ENCODE measurements at regions not wholly inside any gene's neighbourhood (a gene's known extent, or its start where the extent isn't known, plus 50 kb on each side); places are given as distances from the start of the nearest gene placed in this dataset.

GRCh38 chr5:6108981-6109825 is 269.1 kb downstream of the MED10 start:
- H3K4me1 Mint-ChIP-seq = no peaks in the 10 kb centered on the region
- H3K27ac Mint-ChIP-seq = no peak overlapping the region
- H3K27me3 Mint-ChIP-seq (ENCODE audit: low read depth) = peaks cover 17% of the 10 kb centered on the region
- DNase-seq (ENCODE audit: low spot score in 2 of 2, unreplicated experiment in 2 of 2) = no peak
- H3K9me3 Mint-ChIP-seq = no peaks in the 10 kb centered on the region
- no peak overlapping the region for H3K4me3 Mint-ChIP-seq
- TF ChIP-seq CTCF (IDR thresholded peaks at IDR 0.05; ENCODE audit: unreplicated experiment) = no peak
- no peaks in the 10 kb centered on the region for H3K36me3 Mint-ChIP-seq

- Mint-ChIP-seq H3K36me3 (no peaks in the 10 kb centered on the region), H3K27ac (no peak overlapping the region), H3K9me3 (no peaks in the 10 kb centered on the region), H3K4me3 (no peak overlapping the region), H3K27me3 (ENCODE audit: low read depth) (peaks cover 19% of the 10 kb centered on the region), H3K4me1 (no peaks in the 10 kb centered on the region)
- TF ChIP-seq CTCF (IDR thresholded peaks at IDR 0.05; ENCODE audit: unreplicated experiment) = no peak
- DNase-seq (ENCODE audit: low spot score in 2 of 2, unreplicated experiment in 2 of 2) = no peak
These were observed 269.9 kb downstream of the MED10 start for GRCh38 chr5:6108540-6108848.

- Mint-ChIP-seq H3K4me1 (no peaks in the 10 kb centered on the region), H3K9me3 (no peaks in the 10 kb centered on the region), H3K27me3 (ENCODE audit: low read depth) (peaks cover 15% of the 10 kb centered on the region), H3K36me3 (no peaks in the 10 kb centered on the region), H3K27ac (no peak overlapping the region), H3K4me3 (no peak overlapping the region)
- TF ChIP-seq CTCF (IDR thresholded peaks at IDR 0.05; ENCODE audit: unreplicated experiment) = no peak
- no peak for DNase-seq (ENCODE audit: low spot score in 2 of 2, unreplicated experiment in 2 of 2)
These were observed 270.4 kb downstream of the MED10 start for GRCh38 chr5:6107675-6108539.

GRCh38 chr5:6106756-6107155 is 271.6 kb downstream of the MED10 start:
- peaks cover 15% of the 10 kb centered on the region for H3K27me3 Mint-ChIP-seq (ENCODE audit: low read depth)
- H3K36me3 Mint-ChIP-seq = no peaks in the 10 kb centered on the region
- H3K9me3 Mint-ChIP-seq = peaks cover 7% of the 10 kb centered on the region
- no peak overlapping the region for H3K4me3 Mint-ChIP-seq
- no peak for TF ChIP-seq CTCF (IDR thresholded peaks at IDR 0.05; ENCODE audit: unreplicated experiment)
- no peak for DNase-seq (ENCODE audit: low spot score in 2 of 2, unreplicated experiment in 2 of 2)
- no peak overlapping the region for H3K27ac Mint-ChIP-seq
- no peaks in the 10 kb centered on the region for H3K4me1 Mint-ChIP-seq

- no peak for DNase-seq (ENCODE audit: low spot score in 2 of 2, unreplicated experiment in 2 of 2)
- H3K27ac Mint-ChIP-seq = no peak overlapping the region
- H3K36me3 Mint-ChIP-seq = no peaks in the 10 kb centered on the region
- no peak overlapping the region for H3K4me3 Mint-ChIP-seq
- TF ChIP-seq CTCF (IDR thresholded peaks at IDR 0.05; ENCODE audit: unreplicated experiment) = no peak
- no peaks in the 10 kb centered on the region for H3K4me1 Mint-ChIP-seq
- H3K9me3 Mint-ChIP-seq = peaks cover 7% of the 10 kb centered on the region
- peaks cover 12% of the 10 kb centered on the region for H3K27me3 Mint-ChIP-seq (ENCODE audit: low read depth)
These were observed 273.0 kb downstream of the MED10 start for GRCh38 chr5:6105320-6105719.

Measured in mesothelial cell of epicardium (in vitro differentiated cells).